ENCODE measurements at regions not wholly inside any gene's neighbourhood (a gene's known extent, or its start where the extent isn't known, plus 50 kb on each side); places are given as distances from the start of the nearest gene placed in this dataset.

DNA sequence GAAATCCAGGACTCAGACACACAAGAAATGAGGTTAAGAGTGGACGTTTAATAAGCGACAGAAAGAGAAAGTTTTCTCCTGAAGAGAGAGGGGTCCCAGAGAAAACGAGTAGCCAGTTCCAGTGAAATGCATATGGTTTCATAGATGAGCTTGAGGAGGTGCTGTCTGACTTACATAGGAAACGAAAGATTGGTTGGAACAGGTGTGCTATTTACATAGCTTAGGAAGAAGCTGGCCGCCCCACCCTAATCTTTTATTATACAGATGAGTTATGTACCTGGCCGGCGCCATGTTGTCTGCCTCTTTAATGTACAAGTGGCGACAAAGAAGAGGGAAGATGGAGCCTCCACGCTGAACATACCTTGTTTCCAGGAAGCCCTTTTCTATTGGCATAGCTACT lies 223.0 kb downstream of the SLC6A15 start:
- Histone ChIP-seq H3K27ac (no peak overlapping the region), H3K4me3 (no peak overlapping the region), H3K27me3 (no peaks in the 10 kb centered on the region), H3K36me3 (no peaks in the 10 kb centered on the region), H3K4me1 (no peaks in the 10 kb centered on the region), H3K9me3 (no peaks in the 10 kb centered on the region)
- no peak for DNase-seq
- WGBS, 2 donors: 38 to 59% methylated on average over 9 of the region's 9 CpGs
- TF ChIP-seq EP300 (IDR thresholded peaks at IDR 0.05): no peak
- no peak for TF ChIP-seq POLR2A (IDR thresholded peaks at IDR 0.05)
- intact Hi-C loops (cut with DNase I): no loop called here

DNA sequence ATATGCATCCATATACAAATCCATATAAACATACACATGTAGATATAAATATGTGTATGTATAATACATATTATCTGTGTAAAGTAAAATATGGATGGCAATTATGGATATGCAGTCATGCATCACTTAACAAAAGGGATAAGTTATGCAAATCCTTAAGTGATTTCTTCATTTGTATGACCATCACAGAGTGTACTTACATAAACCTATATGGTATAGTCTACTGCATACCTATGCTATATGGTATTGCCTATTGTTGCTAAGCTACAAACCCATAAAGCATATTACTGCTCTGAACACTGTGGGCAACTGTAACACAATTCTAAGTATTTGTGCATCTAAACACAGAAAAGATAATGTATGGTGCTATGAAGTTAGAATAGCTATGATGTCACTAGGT lies 227.2 kb downstream of the SLC6A15 start:
- Histone ChIP-seq H3K9me3 (no peaks in the 10 kb centered on the region), H3K4me3 (no peak overlapping the region), H3K4me1 (no peaks in the 10 kb centered on the region), H3K27ac (no peak overlapping the region), H3K27me3 (no peaks in the 10 kb centered on the region), H3K36me3 (no peaks in the 10 kb centered on the region)
- DNase-seq: no peak
- intact Hi-C loops (cut with DNase I): no loop called here
- no peak for TF ChIP-seq POLR2A (IDR thresholded peaks at IDR 0.05)
- no peak for TF ChIP-seq EP300 (IDR thresholded peaks at IDR 0.05)
- TF ChIP-seq POLR2AphosphoS5 (IDR thresholded peaks at IDR 0.05): no peak
- TF ChIP-seq, protein P1, sequence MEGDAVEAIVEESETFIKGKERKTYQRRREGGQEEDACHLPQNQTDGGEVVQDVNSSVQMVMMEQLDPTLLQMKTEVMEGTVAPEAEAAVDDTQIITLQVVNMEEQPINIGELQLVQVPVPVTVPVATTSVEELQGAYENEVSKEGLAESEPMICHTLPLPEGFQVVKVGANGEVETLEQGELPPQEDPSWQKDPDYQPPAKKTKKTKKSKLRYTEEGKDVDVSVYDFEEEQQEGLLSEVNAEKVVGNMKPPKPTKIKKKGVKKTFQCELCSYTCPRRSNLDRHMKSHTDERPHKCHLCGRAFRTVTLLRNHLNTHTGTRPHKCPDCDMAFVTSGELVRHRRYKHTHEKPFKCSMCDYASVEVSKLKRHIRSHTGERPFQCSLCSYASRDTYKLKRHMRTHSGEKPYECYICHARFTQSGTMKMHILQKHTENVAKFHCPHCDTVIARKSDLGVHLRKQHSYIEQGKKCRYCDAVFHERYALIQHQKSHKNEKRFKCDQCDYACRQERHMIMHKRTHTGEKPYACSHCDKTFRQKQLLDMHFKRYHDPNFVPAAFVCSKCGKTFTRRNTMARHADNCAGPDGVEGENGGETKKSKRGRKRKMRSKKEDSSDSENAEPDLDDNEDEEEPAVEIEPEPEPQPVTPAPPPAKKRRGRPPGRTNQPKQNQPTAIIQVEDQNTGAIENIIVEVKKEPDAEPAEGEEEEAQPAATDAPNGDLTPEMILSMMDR (IDR thresholded peaks at IDR 0.05): no peak

DNA sequence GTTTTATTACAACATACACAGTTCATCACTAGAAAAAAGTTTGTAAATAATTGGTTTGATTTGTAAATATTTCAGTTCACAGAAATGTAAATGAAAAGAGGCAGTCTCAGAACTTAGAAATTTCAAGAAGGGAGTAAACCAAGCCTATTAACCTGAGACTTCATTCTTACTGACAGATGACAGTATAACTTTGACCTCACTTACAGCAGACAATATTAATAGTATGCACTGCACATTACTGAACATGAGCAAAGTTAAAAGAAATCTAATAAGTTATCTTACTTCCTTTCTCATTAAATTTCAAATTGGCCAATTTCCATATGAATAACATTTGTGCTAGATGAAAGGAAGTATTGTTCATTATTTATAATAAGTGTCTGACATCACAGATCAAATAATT lies 235.8 kb downstream of the SLC6A15 start:
- intact Hi-C loops (cut with DNase I): no loop called here
- TF ChIP-seq POLR2A (IDR thresholded peaks at IDR 0.05) (no peak), POLR2AphosphoS5 (IDR thresholded peaks at IDR 0.05) (no peak), EP300 (IDR thresholded peaks at IDR 0.05) (no peak)
- TF ChIP-seq, protein P1 (IDR thresholded peaks at IDR 0.05): no peak

DNA sequence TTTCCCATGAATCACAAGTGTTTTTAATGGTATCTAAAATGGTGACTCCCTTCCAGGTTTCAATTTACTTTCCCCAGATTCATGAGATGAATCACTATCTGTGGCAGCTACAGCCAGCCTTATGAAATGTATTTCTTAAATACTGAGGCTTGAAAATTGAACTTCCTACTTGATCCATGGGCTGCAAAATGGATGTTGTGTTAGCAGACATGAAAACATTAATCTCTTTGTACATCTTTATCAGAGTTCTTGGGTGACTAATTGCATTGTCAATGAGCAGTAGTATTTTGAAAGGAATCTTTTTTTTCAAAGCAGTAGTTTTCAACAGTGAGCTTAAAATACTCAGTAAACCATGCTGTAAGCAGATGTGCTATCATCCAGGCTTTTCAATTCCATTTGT lies 250.8 kb downstream of the SLC6A15 start:
- H3K9me3 ChIP-seq: no peaks in the 10 kb centered on the region
- no peak overlapping the region for H3K4me3 ChIP-seq
- H3K27ac ChIP-seq: no peak overlapping the region
- TF ChIP-seq, protein P1 (IDR thresholded peaks at IDR 0.05): no peak
- no peak for TF ChIP-seq POLR2A (IDR thresholded peaks at IDR 0.05)
- intact Hi-C loops (cut with DNase I): no loop called here
- H3K36me3 ChIP-seq: no peaks in the 10 kb centered on the region
- H3K27me3 ChIP-seq: no peaks in the 10 kb centered on the region
- no peak for DNase-seq
- peaks cover 0 to 9% (median 0%) of the 10 kb centered on the region in 4 donors for H3K4me1 ChIP-seq

More for the DNA sequence above, 235.8 kb downstream of the SLC6A15 start:
- DNase-seq: no peak
- Histone ChIP-seq H3K36me3 (no peaks in the 10 kb centered on the region), H3K4me1 (no peaks in the 10 kb centered on the region), H3K9me3 (no peaks in the 10 kb centered on the region), H3K4me3 (no peak overlapping the region), H3K27ac (no peak overlapping the region), H3K27me3 (no peaks in the 10 kb centered on the region)

DNA sequence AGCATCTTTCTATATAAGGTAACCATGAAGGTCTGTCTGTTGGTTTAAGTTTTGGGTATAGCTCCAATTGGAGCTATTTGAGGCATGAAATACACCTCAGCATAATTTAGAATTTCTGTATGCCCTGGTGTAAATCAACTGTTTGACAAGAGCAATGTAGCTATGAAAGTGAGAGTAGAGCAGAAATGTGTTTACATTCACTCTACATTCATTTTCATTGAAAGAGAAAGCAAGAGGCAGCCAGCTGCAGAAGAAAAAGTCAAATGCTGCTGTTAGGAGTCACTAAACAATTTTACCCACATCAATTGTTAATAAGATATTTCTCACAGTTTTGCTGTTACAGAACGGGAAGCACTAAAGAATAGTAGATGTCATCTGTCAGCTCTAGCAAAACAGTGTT lies 252.5 kb downstream of the SLC6A15 start:
- 66 to 74% methylated on average over 1 of the region's 1 CpG for WGBS, 2 donors
- no peak for DNase-seq
- TF ChIP-seq POLR2A (IDR thresholded peaks at IDR 0.05) (no peak), EP300 (IDR thresholded peaks at IDR 0.05) (no peak), POLR2AphosphoS5 (IDR thresholded peaks at IDR 0.05) (no peak)
- TF ChIP-seq, protein P1 (IDR thresholded peaks at IDR 0.05): no peak
- no peaks in the 10 kb centered on the region for H3K9me3 ChIP-seq
- H3K4me1 ChIP-seq: peaks cover 0 to 9% (median 0%) of the 10 kb centered on the region in 4 donors
- intact Hi-C loops (cut with DNase I): no loop called here
- no peak overlapping the region for H3K4me3 ChIP-seq
- no peaks in the 10 kb centered on the region for H3K27me3 ChIP-seq
- H3K27ac ChIP-seq: no peak overlapping the region
- no peaks in the 10 kb centered on the region for H3K36me3 ChIP-seq

All from sigmoid colon (tissue), 6 donors.